ENCODE measurements at regions not wholly inside any gene's neighbourhood (a gene's known extent, or its start where the extent isn't known, plus 50 kb on each side); places are given as distances from the start of the nearest gene placed in this dataset.

DNA sequence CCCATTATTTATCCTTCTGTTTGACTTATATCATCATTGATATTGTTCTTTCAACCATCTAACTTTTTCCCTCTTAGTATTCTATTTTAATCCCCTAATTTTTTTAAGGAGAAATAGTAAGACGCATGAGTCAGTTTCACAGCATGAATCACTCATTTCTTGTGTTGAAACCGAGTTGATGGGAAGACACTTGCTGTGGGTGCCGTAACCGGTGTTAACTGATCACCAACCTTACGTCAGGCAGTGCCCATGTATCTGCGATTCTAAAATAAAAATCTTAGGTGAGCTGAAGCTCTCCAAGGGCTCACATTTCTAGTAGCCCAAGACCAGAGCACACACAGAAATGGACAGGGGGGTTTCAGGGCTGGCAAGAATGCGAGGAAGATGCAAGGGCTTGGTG lies 348.1 kb downstream of the GALR1 start:
- DNase-seq = no peak

DNA sequence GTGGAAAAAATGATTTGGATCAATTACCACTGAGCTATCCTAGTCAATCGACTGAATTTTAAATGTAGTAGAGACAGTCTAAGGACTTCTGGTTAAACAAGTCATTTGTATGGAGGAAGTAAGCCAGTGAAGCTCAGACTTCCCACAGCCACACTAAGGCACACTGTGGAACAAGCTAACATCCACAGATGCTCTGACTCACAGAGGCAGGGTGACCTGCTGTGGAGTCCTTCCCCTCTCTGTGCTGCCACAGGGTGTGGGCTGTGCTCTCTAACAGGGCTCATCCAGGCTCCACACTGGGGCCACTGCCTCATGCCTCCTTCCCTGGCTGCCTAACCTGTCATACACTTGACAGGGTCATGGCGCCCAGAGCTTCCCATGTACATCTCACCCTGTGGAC lies 351.0 kb downstream of the GALR1 start:
- no peak for DNase-seq

- DNase-seq = no peak
Measured at GRCh38 chr18:77601567-77601966, 351.9 kb downstream of the GALR1 start.

DNA sequence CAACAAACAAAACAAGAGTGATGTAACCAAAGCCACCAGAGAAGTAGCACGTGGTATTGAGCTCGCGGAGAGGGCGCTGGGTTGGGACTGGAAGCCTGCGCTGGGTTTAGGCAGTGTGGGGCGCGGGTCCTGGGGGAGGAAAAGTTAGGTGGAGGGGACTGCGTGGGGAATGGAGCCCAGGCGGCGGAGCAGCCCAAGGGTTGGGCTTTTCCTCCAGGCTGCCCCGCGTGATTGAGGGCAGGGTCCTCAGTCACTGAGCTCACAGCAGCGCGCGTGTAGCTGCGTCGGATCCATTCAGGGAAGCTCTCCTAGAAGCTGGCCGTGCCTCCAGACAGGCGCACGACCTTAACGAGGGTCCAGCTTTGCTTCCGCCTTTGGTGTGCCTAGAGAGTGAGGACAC lies 357.4 kb downstream of the GALR1 start:
- no peak for DNase-seq

DNA sequence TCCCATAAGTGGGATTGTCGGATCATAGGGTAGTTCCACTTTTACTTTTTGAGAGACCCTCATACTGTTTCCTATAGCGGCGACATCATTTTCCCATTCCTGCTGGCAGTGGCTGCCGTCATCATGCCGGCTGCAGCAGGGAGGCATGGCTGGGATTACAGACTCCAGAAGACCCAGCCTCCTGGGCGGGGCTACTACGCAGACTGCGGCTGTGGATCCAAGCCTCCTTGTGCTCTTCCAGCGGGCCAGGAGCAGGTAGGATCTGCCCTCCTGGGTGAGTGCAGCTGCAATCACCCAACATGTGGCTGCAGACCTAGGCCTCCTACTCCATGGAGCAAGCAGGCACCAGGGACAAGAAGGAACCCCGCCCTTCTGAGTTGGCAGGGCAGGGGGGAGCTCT lies 359.2 kb downstream of the GALR1 start:
- no peak for DNase-seq

GRCh38 chr18:77617694-77618093 lies 368.0 kb downstream of the GALR1 start:
- DNase-seq = no peak

DNA sequence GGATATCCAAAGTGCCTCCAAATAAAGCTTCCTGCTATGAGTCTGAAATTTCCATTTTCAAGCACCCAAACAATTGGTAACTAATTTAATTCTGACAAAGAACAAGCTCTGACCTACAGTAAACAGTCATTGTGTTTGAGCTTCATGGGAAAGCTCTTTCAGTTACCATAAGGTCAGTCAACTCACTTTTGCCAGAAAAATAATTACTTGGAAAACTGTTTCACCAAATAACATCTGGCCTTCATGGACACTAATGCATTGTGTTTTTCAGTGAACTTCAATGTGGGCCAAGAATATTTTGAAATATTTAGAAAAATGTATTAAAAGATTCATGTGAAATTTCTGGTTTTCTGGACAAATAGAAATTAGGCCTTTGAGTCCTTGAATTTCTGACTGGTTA lies 369.9 kb downstream of the GALR1 start:
- no peak for DNase-seq

DNA sequence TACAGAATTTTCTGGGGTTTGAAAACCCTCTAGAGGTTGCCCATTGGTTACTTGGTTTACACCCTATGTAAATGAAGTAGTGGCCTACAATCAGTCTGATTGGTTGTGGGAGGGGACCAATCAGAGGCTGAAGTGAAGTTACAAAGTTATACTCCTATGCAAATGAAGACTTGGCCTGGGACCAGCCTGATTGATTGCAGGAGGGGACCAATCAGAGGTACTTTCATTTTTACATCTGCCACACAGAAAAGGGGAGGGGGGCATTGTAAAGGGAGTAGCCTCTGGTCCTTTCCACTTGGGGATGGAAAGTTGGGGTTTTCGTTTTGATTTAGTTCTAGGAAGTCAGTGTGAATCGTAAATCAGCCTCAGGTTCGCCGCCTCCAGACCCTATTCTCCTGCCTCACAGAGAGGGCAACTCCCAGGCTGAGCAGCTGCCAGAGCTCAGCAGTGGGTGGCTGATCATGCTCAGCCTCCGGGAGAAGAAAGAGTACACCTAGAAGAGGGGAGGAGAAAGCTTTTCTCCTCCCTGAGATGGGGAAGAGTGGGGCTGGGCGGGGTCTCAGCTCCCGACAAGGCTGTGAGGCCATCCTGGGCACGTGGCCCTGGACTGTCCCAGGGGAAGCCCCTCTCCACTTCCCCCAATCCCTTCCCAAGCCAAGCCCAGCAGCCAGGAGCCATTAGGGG lies 372.5 kb downstream of the GALR1 start:
- DNase-seq = no peak

DNA sequence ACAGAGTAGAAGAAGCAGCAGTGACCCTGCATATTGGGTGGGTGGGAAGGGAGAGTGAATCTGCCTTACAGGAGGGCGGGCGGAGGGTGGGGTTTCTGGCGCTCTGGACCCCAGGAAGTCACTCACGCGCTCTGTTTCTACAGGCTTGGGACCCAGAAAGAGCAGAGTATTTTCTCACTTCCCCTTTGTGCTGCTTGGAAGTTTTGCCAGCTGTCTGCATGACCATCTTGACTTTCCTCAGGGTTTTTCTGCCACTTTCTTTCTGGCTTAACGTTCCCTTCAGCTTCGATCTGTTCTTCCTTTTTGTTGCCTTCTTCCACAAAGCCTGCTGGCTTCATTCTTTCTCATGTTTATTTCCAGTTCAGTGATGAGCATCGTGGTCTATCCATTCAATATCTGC lies 383.1 kb downstream of the GALR1 start:
- no peak for DNase-seq

DNA sequence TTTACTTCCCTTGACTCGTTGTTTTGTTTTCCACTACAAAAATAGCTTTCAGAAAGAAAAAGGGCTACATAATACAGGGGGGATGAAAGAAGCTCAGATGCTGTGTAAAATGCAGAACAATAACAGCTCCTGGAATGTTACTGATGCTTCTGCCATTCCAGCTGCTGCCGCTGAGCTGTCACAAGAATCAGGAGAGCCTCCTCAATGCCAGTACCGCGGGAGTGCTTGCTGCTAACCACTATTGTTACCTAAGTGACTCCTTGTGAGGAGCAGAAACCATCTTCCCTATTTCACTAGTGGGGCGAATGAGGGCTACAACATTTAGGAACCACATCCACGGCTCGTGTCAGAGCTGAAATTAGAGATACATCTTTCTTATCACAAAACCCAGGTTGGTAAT lies 384.8 kb downstream of the GALR1 start:
- no peak for DNase-seq

GRCh38 chr18:77635451-77635850 lies 385.8 kb downstream of the GALR1 start:
- DNase-seq = no peak

DNA sequence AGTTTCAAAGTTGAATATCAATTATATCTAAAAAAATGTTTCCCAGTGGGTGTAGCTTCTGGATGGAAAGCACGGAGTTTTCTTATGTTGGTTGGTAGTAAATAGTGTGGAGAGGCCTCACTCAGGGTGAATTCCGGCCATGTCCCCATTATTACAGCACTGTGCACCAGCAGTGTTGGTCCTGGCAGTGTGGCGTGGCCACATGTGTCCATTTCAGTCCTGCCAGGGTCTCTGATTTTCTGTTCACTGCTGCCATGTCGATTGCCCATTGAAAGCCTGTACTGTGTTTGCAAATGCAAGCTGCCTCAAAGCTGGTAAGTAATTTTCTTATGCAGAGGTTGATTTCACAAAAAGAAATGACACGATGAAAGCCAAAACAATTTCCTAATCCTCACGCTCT lies 386.2 kb downstream of the GALR1 start:
- DNase-seq = no peak

DNA sequence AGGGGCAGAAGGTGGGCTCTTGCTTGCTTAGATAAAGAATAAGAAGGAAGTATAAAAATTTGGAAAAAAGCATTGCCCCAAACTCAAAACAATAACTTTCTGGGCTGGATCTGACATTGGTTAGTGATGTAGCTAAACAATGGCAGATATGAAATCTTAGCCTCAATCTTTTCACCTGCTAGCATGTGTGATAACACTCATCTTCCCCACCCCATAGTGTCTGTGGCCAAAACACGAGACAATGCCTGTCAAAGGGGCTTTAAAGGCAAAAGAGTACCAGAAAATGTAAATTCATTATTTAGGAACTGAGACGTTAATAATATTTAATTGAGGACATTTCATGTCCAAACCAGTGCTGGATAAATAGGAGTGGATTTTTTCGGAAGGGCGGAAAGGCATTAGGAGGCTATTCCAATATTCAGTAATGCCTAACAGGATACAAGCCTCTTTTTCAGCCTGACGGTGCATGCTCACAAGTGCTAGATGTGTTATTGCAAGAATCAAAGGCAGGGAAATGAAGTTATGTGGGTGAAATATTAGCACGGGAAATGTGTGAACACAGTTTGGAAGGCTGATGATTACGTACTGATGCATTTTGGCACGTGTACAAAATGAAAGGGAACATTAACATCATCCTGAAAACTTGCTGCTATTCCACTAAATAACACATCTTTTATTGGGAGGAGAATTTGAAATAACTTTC lies 395.7 kb downstream of the GALR1 start:
- no peak for DNase-seq

GRCh38 chr18:77647472-77647871 lies 397.8 kb downstream of the GALR1 start:
- DNase-seq = no peak

- no peak for DNase-seq
Measured at GRCh38 chr18:77648411-77648810, 398.8 kb downstream of the GALR1 start.

- DNase-seq = peak; percentile 63
Measured at GRCh38 chr18:77650799-77651385, 401.2 kb downstream of the GALR1 start.

GRCh38 chr18:77651441-77651840 lies 401.8 kb downstream of the GALR1 start:
- no peak for DNase-seq

DNA sequence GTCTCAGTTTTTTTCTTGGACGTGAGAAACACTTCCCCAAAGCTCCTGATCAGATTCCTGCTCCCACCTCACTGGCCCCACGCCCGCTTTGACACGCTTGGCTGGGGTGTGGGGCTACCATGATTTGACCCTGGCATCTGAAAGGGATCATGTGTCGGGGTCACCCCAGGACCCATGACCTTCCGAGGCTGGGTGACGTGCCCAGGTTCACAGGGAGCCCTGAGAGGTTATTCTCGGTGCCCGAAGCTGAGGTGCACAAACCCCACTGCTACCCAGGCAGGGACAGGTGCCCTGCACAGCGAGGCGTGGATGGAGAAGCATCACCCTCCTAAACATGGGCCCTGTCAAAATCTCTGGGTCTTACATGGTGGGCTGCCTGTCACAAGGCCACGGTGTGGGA lies 404.1 kb downstream of the GALR1 start:
- no peak for DNase-seq

DNA sequence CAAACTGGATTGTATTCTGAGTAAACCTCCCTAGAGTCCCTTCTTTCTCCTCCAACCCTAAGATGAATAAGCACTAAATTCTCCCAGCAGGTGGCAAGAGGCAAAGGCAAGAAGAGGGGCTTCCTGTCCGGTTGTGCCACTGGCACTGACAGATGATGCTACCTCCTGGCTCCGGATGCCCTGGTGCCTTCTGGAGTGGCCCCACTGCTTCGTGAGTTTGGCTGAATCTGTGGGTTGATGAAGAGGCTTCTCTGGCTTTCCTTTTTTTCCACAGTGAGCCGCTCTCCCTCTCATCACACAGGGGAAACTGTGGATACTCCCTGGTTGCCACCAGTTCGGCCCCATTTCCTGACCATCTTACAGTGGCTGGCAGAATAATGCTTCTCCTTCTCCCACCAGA lies 404.7 kb downstream of the GALR1 start:
- no peak for DNase-seq

- DNase-seq = no peak
Measured at GRCh38 chr18:77657651-77658298, 408.1 kb downstream of the GALR1 start.

DNA sequence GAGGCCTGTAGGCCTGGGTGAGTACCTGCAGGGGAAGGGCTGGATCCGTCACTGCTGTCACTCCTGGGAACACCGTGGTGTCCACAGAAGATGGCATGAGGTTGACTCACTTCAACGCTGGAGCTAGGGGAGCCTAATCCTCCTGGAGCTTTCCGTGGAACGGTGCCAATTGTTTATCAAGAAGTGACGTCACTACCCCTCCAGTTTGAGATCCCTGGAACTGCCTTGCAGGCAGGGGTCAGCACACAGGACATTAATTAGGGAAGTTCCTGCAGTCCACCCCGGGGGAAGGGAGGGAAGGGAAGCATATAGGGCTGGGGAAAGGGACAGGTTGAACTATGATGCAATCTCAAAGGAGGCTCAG lies 408.6 kb downstream of the GALR1 start:
- peak; percentile 2 for DNase-seq

DNA sequence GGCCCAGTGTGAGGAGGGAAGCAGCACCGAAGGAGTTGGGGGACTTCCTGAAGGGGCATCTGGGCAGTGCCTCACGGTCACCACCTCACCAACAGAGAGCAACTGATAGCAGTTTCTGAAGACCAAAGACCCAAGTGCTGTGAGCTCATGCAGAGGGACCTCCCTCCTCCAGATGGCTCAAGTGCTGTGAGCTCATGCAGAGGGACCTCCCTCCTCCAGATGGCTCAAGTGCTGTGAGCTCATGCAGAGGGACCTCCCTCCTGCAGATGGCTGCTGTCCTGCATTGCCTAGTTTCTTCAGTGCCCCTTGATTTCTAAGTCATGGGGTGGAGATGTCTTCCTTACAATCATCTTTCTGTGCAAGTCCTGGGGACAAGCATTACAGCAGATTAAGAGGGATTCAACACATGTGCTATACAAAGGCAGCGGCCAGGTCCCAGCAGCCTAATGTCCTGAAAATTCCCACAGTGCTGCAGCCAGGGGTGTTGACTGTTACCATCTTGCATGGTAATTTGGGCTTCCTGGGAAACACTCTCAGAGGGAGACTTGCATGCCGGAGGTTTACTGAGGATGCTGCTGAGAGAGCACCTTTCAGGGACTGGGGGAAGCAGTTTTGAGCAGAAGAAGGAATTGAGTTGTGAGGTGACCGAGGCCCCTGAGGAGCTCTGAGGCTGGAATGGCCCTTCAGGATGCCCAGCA lies 409.3 kb downstream of the GALR1 start:
- peak; percentile 24 for DNase-seq

DNA sequence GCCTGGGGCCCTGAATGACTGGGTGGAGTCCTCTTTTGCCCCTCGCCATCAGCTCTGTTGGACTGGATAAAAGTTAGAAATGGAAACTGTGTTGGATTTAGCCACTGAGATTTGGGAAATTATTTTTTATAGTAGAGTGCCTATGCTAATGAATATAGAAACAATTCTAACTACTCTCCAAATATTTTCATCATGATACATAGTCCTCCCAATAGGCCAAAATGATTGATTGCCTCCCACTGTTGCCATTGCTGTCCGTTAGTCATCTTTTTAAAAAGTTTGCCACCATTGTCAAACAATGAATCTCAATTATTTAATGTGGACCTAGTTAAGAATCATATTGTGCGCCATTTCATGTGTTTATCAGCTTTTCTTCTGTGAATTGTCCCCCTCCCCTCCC lies 417.0 kb downstream of the GALR1 start:
- DNase-seq = no peak

- DNase-seq = no peak
Measured at GRCh38 chr18:77668219-77668618, 418.6 kb downstream of the GALR1 start.

Measured in NCI-H2171 treated with DMSO at 0.1 percent for 48 hours (cell line).